PC-9 (cell line): ENCODE measurements at regions not wholly inside any gene's neighbourhood (a gene's known extent, or its start where the extent isn't known, plus 50 kb on each side); places are given as distances from the start of the nearest gene placed in this dataset.

ENCODE experiments used
- EZH2 ChIP-seq: fragments of 200-600 bp; sonication (generic); IDR thresholded peaks from 2 replicates; pipeline ENCODE4 v1.8.0; 2017; ENCODE audit warnings: antibody characterized with exemption, low read depth
- TF ChIP-seq, protein P1 (sequence below): fragments of 200-600 bp; sonication (generic); conservative IDR thresholded peaks from 2 replicates; pipeline ENCODE4 v1.6.1; 2017; ENCODE audit warnings: mixed run types, antibody characterized with exemption, mild to moderate bottlenecking, moderate library complexity

DNA sequence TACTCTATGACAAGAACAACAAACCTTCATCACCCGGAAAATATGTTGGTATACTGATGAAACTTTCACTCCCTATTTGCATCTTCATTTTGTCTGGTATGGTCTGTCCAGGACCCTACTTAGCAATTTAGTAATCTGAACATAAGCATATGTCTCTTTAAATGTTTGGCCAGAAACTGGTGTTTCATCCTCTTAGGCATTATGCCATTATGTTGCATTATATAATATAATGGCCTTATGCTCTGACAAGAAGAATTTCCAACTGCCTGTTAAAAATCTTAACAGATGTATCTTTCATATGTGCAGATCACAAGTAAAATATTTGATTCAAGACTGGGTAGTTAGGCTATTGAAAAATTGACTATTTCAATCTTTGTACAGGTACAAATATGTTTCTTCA lies 610.6 kb upstream of the PRR20A start:
- TF ChIP-seq, protein P1, sequence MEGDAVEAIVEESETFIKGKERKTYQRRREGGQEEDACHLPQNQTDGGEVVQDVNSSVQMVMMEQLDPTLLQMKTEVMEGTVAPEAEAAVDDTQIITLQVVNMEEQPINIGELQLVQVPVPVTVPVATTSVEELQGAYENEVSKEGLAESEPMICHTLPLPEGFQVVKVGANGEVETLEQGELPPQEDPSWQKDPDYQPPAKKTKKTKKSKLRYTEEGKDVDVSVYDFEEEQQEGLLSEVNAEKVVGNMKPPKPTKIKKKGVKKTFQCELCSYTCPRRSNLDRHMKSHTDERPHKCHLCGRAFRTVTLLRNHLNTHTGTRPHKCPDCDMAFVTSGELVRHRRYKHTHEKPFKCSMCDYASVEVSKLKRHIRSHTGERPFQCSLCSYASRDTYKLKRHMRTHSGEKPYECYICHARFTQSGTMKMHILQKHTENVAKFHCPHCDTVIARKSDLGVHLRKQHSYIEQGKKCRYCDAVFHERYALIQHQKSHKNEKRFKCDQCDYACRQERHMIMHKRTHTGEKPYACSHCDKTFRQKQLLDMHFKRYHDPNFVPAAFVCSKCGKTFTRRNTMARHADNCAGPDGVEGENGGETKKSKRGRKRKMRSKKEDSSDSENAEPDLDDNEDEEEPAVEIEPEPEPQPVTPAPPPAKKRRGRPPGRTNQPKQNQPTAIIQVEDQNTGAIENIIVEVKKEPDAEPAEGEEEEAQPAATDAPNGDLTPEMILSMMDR, result no peak
- TF ChIP-seq EZH2, result no peak
